K562 (cell line): ENCODE measurements at regions not wholly inside any gene's neighbourhood (a gene's known extent, or its start where the extent isn't known, plus 50 kb on each side); places are given as distances from the start of the nearest gene placed in this dataset.

Source experiments
- ATAC-seq: fragments of 200-7000 bp; cut with Tn5 transposase; 3 replicates; pipeline ENCODE4 v1.9.1; 2020; ENCODE audit warnings: moderate library complexity
- BruUV-seq: library from RNA; stranded (reverse); fragments of 400-500 nt; replicated peaks from 2 replicates; lab custom pipeline; 2021; lab: Mats Ljungman, UMichigan
- CTCF ChIA-PET: fragments of 300-600 bp; formaldehyde crosslinking; extraction: SDS; loops from one replicate; lab custom pipeline; 2021; ENCODE audit warnings: low intra/inter-chr PET ratio; lab: Yijun Ruan, JAX
- POLR2A ChIA-PET: fragments of 300-600, 350-650 bp; sonication (Branson Sonifier 250); formaldehyde crosslinking; extraction: SDS; loops from one replicate; lab custom pipeline; 2021; ENCODE audit warnings: antibody characterized with exemption, inconsistent platforms; lab: Yijun Ruan, JAX
- DNase-seq, 4 experiments: peaks; one replicate each; pipeline versions ENCODE4 v3.0.0 to v3.0.0-alpha.2; 2011 to 2018; ENCODE audit warnings: low spot score in 3 of 4, mixed read lengths in 3 of 4; ENCODE audit errors: extremely low read depth in 1 of 4
- FAIRE-seq: peaks from 2 replicates; lab custom pipeline; 2011; peaks lifted over from hg19 to GRCh38; lab: Jason Lieb, UNC
- H2AFZ ChIP-seq: 2 replicates; pipeline ENCODE4 v1.6.0; 2011; ENCODE audit warnings: low read depth, low read length, control low read depth, inconsistent platforms
- H3K27ac ChIP-seq: fragments of 200-600 bp; 3 replicates; pipeline ENCODE4 v1.8.0; 2011; ENCODE audit warnings: low read depth, mild to moderate bottlenecking, control low read depth, inconsistent platforms, low read length, moderate library complexity, mixed read lengths; ENCODE audit errors: extremely low read depth
- H3K27me3 ChIP-seq, 2 experiments: fragments of 300-600 bp in 1 of 2; 2 replicates in 1 of 2; 3 replicates in 1 of 2; pipeline versions ENCODE4 v1.6.0 to v1.8.0; 2011; ENCODE audit warnings: inconsistent platforms in 2 of 2, low read length in 2 of 2, mild to moderate bottlenecking in 1 of 2, mixed read lengths in 1 of 2, moderate library complexity in 1 of 2; ENCODE audit not compliant: control insufficient read depth in 2 of 2, insufficient read depth in 2 of 2
- H3K36me3 ChIP-seq: fragments of 300-600 bp; 3 replicates; pipeline ENCODE4 v1.8.0; 2011; ENCODE audit warnings: mild to moderate bottlenecking, low read length, inconsistent platforms; ENCODE audit not compliant: control insufficient read depth, insufficient read depth
- H3K4me1 ChIP-seq, 2 experiments: fragments of 200-600 bp in 1 of 2; replicated peaks in 1 of 2; 2 replicates in 1 of 2; 3 replicates in 1 of 2; pipeline versions ENCODE4 v1.5.1 to v1.8.0; 2011; ENCODE audit warnings: inconsistent platforms in 2 of 2, low read length in 2 of 2, mild to moderate bottlenecking in 1 of 2, mixed read lengths in 1 of 2, moderate library complexity in 1 of 2; ENCODE audit not compliant: control insufficient read depth in 2 of 2, insufficient read depth in 2 of 2
- H3K4me2 ChIP-seq: 2 replicates; pipeline ENCODE4 v1.6.1; 2011; ENCODE audit warnings: low read length, control low read depth, inconsistent platforms, mixed read lengths; ENCODE audit not compliant: insufficient read depth
- H3K4me3 ChIP-seq: fragments of 200-600 bp; sonication (generic), shearing (Covaris generic); 2 replicates; pipeline ENCODE4 v1.5.1; 2016; ENCODE audit warnings: control low read depth, inconsistent platforms
- H3K79me2 ChIP-seq: fragments of 200-600 bp; 3 replicates; pipeline ENCODE4 v1.8.0; 2011; ENCODE audit warnings: low read length, inconsistent platforms; ENCODE audit not compliant: control insufficient read depth, insufficient read depth
- H3K9ac ChIP-seq, 2 experiments: 2 replicates each; pipeline versions ENCODE4 v1.6.0 to v1.6.1; 2011; ENCODE audit warnings: low read depth in 2 of 2, low read length in 2 of 2, control low read depth in 1 of 2, inconsistent platforms in 1 of 2, mild to moderate bottlenecking in 1 of 2, mixed read lengths in 1 of 2; ENCODE audit not compliant: insufficient read depth in 1 of 2
- H3K9me1 ChIP-seq: one replicate; pipeline ENCODE4 v1.6.0; 2011; ENCODE audit warnings: inconsistent platforms, mild to moderate bottlenecking, low read length, moderate library complexity; ENCODE audit not compliant: control insufficient read depth, insufficient read depth
- H3K9me3 ChIP-seq: replicated peaks from 2 replicates; pipeline ENCODE4 v1.5.1; 2011; ENCODE audit warnings: low read depth, low read length, inconsistent platforms; ENCODE audit not compliant: control insufficient read depth, insufficient read depth
- H4K20me1 ChIP-seq: replicated peaks from 2 replicates; pipeline ENCODE4 v1.6.1; 2011; ENCODE audit warnings: low read length, inconsistent platforms, mixed read lengths; ENCODE audit not compliant: control insufficient read depth, insufficient read depth
- ARID2 ChIP-seq: fragments of 450-650 bp; IDR thresholded peaks from 2 replicates; pipeline ENCODE4 v1.6.1; 2017; ENCODE audit warnings: antibody characterized with exemption, mild to moderate bottlenecking
- CHD7 ChIP-seq: fragments of 200-600 bp; sonication (generic); IDR thresholded peaks from one replicate; pipeline ENCODE4 v1.6.1; 2012; ENCODE audit warnings: mild to moderate bottlenecking, low read depth, low read length, inconsistent platforms
- GABPB2 ChIP-seq: fragments of 250-450 bp; sonication (Bioruptor Pico); conservative IDR thresholded peaks from 2 replicates; pipeline ENCODE4 v1.5.1; 2021; ENCODE audit warnings: mild to moderate bottlenecking
- HOMEZ ChIP-seq: fragments of 250-450 bp; sonication (Bioruptor Pico); IDR thresholded peaks from 2 replicates; pipeline ENCODE4 v1.4.0; 2020; ENCODE audit warnings: mild to moderate bottlenecking, moderate library complexity
- U2AF1 ChIP-seq: fragments of 200-400 bp; formaldehyde crosslinking; optimal IDR thresholded peaks from 2 replicates; pipeline ENCODE3; 2017; ENCODE audit warnings: mild to moderate bottlenecking, low read depth, low read length, moderate library complexity
- ZBTB43 ChIP-seq: sonication (generic); formaldehyde crosslinking; IDR thresholded peaks from 2 replicates; pipeline ENCODE4 v1.8.0; 2023; ENCODE audit warnings: mild to moderate bottlenecking, missing genetic modification reagents
- WGBS: fragments of 100-300 bp; shearing (Covaris generic); methylation state at CpG from one replicate; pipeline ENCODE4 v1.1.6; 2016; ENCODE audit warnings: low coverage, mixed read lengths; ENCODE audit not compliant: insufficient coverage; ENCODE audit errors: missing lambda C conversion rate; 5-methylcytosine and 5-hydroxymethylcytosine counted together
- in situ Hi-C: fragments of 300-500 bp; cut with MboI; formaldehyde crosslinking; loops from 4 replicates; pipeline ENCODE4 v1.15.0; 2018; ENCODE audit warnings: inconsistent platforms, mixed read lengths
- intact Hi-C: fragments of 100-400 bp; cut with micrococcal nuclease; formaldehyde crosslinking; loops from 2 replicates; pipeline ENCODE4 v1.14.2; 2022

DNA sequence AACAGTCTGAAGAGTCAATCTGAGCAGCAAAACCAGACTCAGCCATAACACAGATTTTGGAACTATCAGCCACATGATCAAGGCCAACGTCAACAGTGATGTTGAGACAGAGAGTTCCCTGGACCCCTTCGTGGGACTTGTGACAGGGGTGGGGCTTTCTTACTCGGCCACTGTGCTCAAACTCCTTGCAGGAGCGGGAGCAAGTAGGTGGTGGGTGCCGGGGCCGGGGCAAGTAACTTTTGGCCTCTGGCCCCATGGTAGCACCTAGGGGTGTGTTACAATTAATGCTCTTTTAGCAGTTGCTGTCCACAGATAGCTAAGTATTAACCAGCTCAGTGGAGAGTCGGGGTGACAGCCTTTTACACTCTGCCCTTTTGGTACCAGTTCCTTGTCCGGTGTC is 384.4 kb downstream of the NUAK1 start:
- WGBS: 0% methylated on average over 6 of the region's 8 CpGs
- intact Hi-C loops: no loop called here
- H3K4me3 ChIP-seq: no peak overlapping the region
- peaks cover 0 to 7% of the 10 kb centered on the region in 2 experiments; a peak in 1 of 5 replicates for H3K27me3 ChIP-seq
- no peaks in the 10 kb centered on the region for H3K4me1 ChIP-seq
- no peak for ATAC-seq
- H3K27ac ChIP-seq: no peak overlapping the region
- H3K9ac ChIP-seq: no peak overlapping the region
- no peaks in the 10 kb centered on the region for H3K9me1 ChIP-seq
- H2AFZ ChIP-seq: no peak overlapping the region
- no peak overlapping the region for H3K4me2 ChIP-seq
- FAIRE-seq: no peak
- DNase-seq: no peak
- no peaks in the 10 kb centered on the region for H3K9me3 ChIP-seq
- in situ Hi-C loops: no loop called here
- no peaks in the 10 kb centered on the region for H3K79me2 ChIP-seq
- no peaks in the 10 kb centered on the region for H3K36me3 ChIP-seq
- H4K20me1 ChIP-seq: no peaks in the 10 kb centered on the region
- CTCF ChIA-PET: no interaction called here
- no TSS peak for BruUV-seq
- POLR2A ChIA-PET: interaction anchor here (0.8 kb wide), 1 partner anchor 44 kb away, joined by 3 read pairs; no protein-coding TSS in a partner anchor
- no peak for TF ChIP-seq CHD7
- no peak for TF ChIP-seq U2AF1
- no peak for TF ChIP-seq HOMEZ (CRISPR knock-in tag)
- TF ChIP-seq GABPB2: no peak
- no peak for TF ChIP-seq ARID2
- TF ChIP-seq ZBTB43: no peak
